ENCODE measurements at regions not wholly inside any gene's neighbourhood (a gene's known extent, or its start where the extent isn't known, plus 50 kb on each side); places are given as distances from the start of the nearest gene placed in this dataset.

DNA sequence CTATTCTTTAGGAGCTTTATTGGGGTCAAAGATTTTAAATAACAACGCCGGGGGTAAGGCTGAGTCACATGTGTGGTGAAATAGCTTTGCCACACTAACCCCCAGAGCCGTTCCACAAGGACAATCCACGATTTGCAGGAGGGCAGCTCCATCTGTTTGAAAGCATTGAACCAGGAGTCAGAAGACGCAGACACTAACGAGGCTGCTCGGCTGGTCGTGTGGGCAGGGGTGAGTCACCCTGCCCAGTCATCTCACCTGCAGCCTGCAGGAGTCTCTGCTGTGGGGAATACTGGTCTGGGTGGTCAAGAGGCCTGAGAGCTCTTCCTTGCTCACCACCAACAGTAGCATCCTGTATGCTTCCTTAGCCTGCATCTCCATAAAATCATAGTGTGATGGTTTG is 149.2 kb upstream of the NCK2 start:
- Histone ChIP-seq H3K9me3 (peaks cover 0 to 3% (median 0%) of the 10 kb centered on the region in 4 donors), H3K27me3 (no peaks in the 10 kb centered on the region), H3K4me3 (no peak overlapping the region), H3K4me1 (peaks cover 0 to 6% (median 2%) of the 10 kb centered on the region in 4 donors), H3K36me3 (no peaks in the 10 kb centered on the region), H3K27ac (replicated peaks in 1 of 4) (no peak overlapping the region)
- no peak for DNase-seq (ENCODE audit: extremely low spot score)
- TF ChIP-seq, protein P1, sequence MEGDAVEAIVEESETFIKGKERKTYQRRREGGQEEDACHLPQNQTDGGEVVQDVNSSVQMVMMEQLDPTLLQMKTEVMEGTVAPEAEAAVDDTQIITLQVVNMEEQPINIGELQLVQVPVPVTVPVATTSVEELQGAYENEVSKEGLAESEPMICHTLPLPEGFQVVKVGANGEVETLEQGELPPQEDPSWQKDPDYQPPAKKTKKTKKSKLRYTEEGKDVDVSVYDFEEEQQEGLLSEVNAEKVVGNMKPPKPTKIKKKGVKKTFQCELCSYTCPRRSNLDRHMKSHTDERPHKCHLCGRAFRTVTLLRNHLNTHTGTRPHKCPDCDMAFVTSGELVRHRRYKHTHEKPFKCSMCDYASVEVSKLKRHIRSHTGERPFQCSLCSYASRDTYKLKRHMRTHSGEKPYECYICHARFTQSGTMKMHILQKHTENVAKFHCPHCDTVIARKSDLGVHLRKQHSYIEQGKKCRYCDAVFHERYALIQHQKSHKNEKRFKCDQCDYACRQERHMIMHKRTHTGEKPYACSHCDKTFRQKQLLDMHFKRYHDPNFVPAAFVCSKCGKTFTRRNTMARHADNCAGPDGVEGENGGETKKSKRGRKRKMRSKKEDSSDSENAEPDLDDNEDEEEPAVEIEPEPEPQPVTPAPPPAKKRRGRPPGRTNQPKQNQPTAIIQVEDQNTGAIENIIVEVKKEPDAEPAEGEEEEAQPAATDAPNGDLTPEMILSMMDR (IDR thresholded peaks at IDR 0.05): no peak
- no peak for TF ChIP-seq POLR2A (IDR thresholded peaks at IDR 0.05; ENCODE audit: low read depth)
- no peak for TF ChIP-seq POLR2AphosphoS5 (IDR thresholded peaks at IDR 0.05)
- no peak for TF ChIP-seq EP300 (IDR thresholded peaks at IDR 0.05)
- intact Hi-C loops (cut with DNase I): no loop called here
- WGBS: 90% methylated on average over 6 of the region's 8 CpGs

DNA sequence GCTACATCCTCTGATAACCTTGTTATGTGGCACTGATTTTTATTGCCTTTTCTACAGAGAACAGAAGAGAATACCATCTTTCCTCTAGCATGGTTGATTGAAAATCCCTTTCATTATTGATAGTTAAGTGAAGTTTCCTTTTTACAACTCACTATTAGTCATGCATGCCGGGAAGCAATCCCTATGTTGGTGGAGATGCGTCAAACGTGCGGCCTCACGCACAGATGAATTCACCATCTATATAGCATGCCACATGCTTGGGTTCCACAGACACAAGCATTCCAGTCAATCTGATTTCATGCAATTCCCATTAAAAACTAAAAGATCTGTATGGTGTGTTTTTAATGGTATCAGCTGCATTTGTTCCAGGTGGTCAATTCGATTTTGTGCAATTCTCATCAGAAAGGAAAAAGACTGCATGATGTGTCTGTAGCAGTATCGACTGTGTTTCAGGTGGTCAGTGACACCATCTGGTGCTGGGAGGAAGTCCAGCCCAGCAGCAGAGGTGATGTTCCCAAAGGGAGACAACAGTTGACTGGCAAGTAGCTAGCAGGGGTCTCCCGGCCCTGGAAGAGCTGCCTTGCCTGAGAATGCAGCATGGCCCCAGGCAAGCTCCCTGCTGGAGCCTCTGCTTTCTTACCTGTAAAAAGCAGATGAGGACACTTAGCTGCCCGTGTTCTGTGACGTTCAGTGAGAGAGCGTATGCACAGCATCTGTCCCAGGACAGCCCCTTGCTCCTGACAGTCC is 151.3 kb upstream of the NCK2 start:
- H3K9me3 ChIP-seq: peaks cover 0 to 15% (median 5%) of the 10 kb centered on the region in 4 donors
- peaks cover 0 to 6% (median 2%) of the 10 kb centered on the region in 4 donors for H3K4me1 ChIP-seq
- WGBS: 86% methylated on average over 11 of the region's 11 CpGs
- intact Hi-C loops (cut with DNase I): no loop called here
- no peaks in the 10 kb centered on the region for H3K27me3 ChIP-seq
- TF ChIP-seq, protein P1 (IDR thresholded peaks at IDR 0.05): no peak
- TF ChIP-seq EP300 (IDR thresholded peaks at IDR 0.05) (no peak), POLR2AphosphoS5 (IDR thresholded peaks at IDR 0.05) (no peak), POLR2A (IDR thresholded peaks at IDR 0.05; ENCODE audit: low read depth) (no peak)
- H3K36me3 ChIP-seq: no peaks in the 10 kb centered on the region
- DNase-seq (ENCODE audit: extremely low spot score): no peak
- H3K4me3 ChIP-seq: no peak overlapping the region
- H3K27ac ChIP-seq (replicated peaks in 1 of 4): no peak overlapping the region

DNA sequence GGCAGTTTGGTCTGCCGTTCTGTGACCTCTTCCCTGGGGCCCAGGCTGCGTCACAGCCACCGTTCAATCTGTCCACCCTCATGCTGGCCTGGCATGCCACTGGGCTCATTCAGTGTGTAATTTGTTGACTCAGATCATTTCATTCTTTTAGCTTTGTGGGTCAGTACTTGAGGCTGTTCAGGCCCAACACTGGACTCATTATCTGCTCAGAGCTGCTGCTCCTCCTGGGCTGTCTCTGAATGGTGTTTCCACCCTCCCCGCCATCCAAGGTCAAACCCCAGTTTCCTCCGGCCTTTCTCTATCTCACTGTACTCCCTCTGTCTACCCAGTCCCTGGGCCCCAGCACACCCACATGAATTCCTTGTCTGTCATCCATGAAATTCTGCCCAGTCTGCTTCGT is 152.4 kb upstream of the NCK2 start:
- H3K4me3 ChIP-seq: no peak overlapping the region
- peaks cover 0 to 15% (median 5%) of the 10 kb centered on the region in 4 donors for H3K9me3 ChIP-seq
- TF ChIP-seq EP300 (IDR thresholded peaks at IDR 0.05) (no peak), POLR2A (IDR thresholded peaks at IDR 0.05; ENCODE audit: low read depth) (no peak), POLR2AphosphoS5 (IDR thresholded peaks at IDR 0.05) (no peak)
- TF ChIP-seq, protein P1 (IDR thresholded peaks at IDR 0.05): no peak
- H3K36me3 ChIP-seq: no peaks in the 10 kb centered on the region
- H3K27ac ChIP-seq (replicated peaks in 1 of 4): no peak overlapping the region
- no peak for DNase-seq (ENCODE audit: extremely low spot score)
- H3K4me1 ChIP-seq: peaks cover 0 to 6% (median 2%) of the 10 kb centered on the region in 4 donors
- no peaks in the 10 kb centered on the region for H3K27me3 ChIP-seq
- 86% methylated on average over 6 of the region's 6 CpGs for WGBS
- intact Hi-C loops (cut with DNase I): no loop called here

DNA sequence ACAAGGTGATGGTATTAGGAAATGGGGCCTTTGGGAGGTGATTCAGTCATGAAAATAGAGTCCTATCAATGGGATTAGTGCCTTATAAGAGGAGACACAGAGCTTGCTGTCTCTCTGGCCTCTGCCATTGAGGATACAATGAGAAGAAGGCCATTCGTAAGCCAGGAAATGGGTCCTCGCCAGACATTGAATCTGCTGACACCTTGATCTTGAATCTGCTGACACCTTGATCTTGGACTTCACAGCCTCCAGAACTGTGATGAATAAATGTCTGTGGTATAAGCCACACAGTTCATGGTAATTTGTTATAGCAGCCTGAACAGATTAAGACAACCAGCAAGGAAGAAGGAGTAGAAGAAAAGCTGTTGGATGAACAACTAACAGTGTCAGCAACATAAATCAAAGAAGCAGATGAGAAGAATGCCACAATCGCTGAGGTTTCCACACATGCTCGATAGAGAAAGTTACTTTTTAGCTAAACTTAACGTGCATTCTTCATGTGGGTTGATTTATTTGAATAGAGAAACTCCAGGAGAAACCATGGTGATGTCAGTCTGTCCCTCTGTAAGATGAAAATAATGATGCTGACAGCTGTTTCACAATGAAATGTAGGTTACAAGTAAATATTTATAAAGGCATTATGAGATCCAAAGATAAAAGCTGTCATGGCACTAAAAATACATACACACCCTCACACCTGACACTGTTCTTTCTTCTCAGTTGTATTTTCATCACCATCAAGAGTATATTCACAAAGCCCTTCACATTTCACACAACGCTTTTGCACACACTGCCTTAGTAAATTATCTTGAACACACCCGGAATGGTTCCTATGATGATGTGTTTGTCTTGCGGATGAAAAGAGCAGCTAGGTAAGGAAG is 153.7 kb upstream of the NCK2 start:
- peaks cover 0 to 15% (median 5%) of the 10 kb centered on the region in 4 donors for H3K9me3 ChIP-seq
- peak overlapping the region in 1 of 4 donors; percentile 10 for H3K27ac ChIP-seq (replicated peaks in 1 of 4)
- 57% methylated on average over 8 of the region's 8 CpGs for WGBS
- H3K4me3 ChIP-seq: no peak overlapping the region
- peaks cover 0 to 6% (median 2%) of the 10 kb centered on the region in 4 donors for H3K4me1 ChIP-seq
- intact Hi-C loops (cut with DNase I): no loop called here
- no peaks in the 10 kb centered on the region for H3K27me3 ChIP-seq
- DNase-seq (ENCODE audit: extremely low spot score): no peak
- no peaks in the 10 kb centered on the region for H3K36me3 ChIP-seq
- TF ChIP-seq EP300 (IDR thresholded peaks at IDR 0.05) (no peak), POLR2A (IDR thresholded peaks at IDR 0.05; ENCODE audit: low read depth) (no peak), POLR2AphosphoS5 (IDR thresholded peaks at IDR 0.05) (no peak)
- TF ChIP-seq, protein P1 (IDR thresholded peaks at IDR 0.05): no peak

Measured in esophagus muscularis mucosa (tissue), 4 donors.